ENCODE measurements at regions not wholly inside any gene's neighbourhood (a gene's known extent, or its start where the extent isn't known, plus 50 kb on each side); places are given as distances from the start of the nearest gene placed in this dataset.

DNA sequence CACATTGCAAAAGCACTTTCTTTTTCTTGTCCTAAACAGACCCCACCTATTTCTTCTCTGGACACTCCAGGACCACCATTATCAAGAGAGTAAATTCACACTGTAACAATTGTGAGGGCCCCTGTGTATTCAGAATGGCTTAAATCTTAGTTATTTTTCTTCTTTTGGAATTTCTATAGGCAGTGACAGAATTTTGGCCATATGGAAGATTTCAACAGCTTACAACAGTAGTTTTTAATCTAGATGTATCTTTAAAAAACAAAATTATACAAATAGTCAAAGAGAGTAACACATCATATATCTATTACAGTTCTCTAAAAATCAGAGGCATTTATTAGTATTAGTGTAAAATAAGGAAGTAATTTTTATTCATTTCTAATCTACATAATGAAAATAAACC lies 482.1 kb downstream of the LIG4 start:
- TF ChIP-seq CTCF (IDR thresholded peaks at IDR 0.05; ENCODE audit: insufficient read depth, low read length, poor library complexity, severe bottlenecking) (no peak), EZH2phosphoT487 (conservative IDR thresholded peaks at IDR 0.05; ENCODE audit: low read length) (no peak)

Data from SU-DHL-6 (cell line).